SIG-M5 treated with dmso at 0.1 percent for 504 hours (cell line): ENCODE measurements at regions not wholly inside any gene's neighbourhood (a gene's known extent, or its start where the extent isn't known, plus 50 kb on each side); places are given as distances from the start of the nearest gene placed in this dataset.
"Not testable (repeated sequence)": the region's sequence is repeated elsewhere in the genome, so short reads cannot be mapped to it uniquely, and the experiment has no call there.

Experiments
- DNase-seq: peaks from one replicate; lab custom pipeline; 2025; ENCODE audit not compliant: unreplicated experiment; lab: John Stamatoyannopoulos, UW

- no peak for DNase-seq
Measured at GRCh38 chr20:24832518-24832917, 116.6 kb upstream of the CST7 start.

DNA sequence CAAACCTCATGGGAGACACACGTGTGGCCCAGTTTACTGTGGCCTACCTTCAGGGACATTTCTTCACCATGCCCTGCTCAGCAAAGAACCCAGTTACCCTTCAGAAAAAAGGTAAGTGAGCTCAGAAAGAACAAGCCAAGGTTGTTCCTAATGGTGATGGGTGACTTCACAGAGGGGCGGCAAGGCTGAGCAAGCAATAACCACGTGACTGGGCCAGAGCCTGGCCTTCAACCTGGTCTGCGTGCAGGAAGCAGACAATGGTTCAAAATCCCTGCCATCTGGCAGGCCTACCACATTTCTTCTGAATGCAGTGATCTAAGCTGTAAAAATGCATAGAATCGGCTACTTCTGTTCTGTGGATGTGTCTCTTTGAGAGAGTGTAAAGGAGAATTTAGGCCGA lies 115.5 kb upstream of the CST7 start:
- DNase-seq = no peak

- no peak for DNase-seq
Measured at GRCh38 chr20:24834310-24834709, 114.8 kb upstream of the CST7 start.

- DNase-seq = no peak
Measured at GRCh38 chr20:24835195-24835594, 113.9 kb upstream of the CST7 start.

- no peak for DNase-seq
Measured at GRCh38 chr20:24836041-24836533, 113.0 kb upstream of the CST7 start.

GRCh38 chr20:24836661-24837299 lies 112.3 kb upstream of the CST7 start:
- no peak for DNase-seq

GRCh38 chr20:24837781-24838450 lies 111.2 kb upstream of the CST7 start:
- no peak for DNase-seq

GRCh38 chr20:24838546-24839535 lies 110.2 kb upstream of the CST7 start:
- DNase-seq = no peak

- DNase-seq = no peak
Measured at GRCh38 chr20:24840121-24840713, 108.9 kb upstream of the CST7 start.

DNA sequence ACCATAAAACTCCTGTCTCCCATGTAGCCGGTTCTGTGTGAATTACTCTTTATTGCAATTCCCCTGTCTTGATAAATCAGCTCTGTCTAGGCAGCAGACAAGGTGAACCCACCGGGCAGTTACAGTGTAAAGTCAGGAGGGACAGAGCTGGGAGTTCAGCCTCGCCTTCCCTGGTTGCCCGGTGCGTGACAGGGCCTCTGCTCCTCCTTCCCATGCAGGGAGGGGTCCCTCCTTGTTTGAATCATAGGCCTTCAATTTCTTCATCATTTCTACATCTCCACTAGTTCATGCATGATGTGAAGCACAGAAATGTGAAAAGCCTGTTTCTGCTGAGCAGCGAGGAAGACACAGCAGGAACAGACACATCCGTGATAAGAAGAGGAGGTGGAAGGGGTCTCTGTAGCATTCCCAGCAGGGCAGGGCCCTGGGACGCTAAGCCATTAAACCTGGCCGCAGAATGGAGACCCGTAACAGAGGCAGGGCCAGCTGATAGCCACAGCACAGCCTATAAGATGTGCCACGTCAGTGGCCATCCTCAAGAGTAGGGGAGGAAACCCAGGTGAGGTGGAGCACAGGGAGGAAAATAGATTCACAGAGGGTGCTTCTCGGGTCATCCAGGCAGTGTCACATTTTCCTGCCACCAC lies 106.7 kb upstream of the CST7 start:
- DNase-seq = no peak

DNA sequence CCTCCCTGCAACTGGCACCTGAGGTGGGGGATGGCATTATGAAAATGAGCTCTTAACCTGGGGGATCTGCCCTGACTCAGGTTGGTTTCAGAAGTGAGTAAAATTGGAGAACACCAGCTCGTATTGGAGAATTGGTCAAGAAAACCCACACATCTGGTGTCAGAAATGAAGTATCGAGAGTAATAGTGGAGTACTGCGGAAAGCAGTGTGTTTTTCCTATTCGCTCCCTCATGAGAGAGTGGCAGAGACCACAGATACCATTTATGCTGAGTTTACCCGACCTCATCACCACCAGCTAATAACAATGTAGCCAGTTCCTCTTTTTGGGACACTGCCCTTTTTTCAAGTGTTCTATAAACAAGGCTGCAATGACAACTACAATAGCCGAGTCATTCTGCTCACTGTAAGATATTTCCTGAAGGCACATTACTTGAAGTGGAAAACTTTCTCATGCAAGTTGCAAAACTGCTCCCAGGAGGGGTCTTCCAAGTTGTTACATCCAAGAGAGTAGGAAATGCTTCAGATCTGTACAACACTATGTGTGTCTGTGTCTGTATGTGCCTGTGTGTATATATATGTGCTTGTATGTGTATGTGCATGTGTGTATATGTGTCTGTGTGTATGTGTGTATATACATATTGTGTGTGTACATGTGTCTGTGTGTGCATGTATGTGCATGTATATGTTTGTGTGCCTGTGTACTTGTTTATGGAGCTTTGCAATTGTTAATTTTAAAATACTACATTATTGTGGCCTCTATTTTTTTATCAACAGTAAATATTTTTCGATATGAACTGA lies 106.0 kb upstream of the CST7 start:
- DNase-seq = peak; percentile 50

GRCh38 chr20:24850176-24850575 lies 98.9 kb upstream of the CST7 start:
- no peak for DNase-seq

- DNase-seq = no peak
Measured at GRCh38 chr20:24851346-24852019, 97.6 kb upstream of the CST7 start.

DNA sequence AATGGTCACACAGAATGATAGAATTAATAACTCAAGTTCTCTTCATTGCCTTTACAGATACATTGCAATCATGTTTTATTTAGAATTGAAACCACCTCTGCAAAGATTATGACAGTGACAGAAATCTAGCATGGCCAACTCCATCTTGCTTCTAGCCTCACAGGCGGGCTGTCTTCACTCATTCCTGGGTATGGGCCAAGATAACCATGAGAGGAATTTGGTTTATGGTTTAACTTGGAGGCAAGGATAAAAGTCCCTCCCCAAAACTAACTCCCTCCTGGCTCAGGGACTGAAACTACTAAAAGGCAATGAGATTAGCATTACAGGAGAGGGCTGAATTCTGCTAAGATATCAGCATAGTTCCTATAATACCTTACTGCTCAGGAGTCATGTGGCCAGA lies 95.2 kb upstream of the CST7 start:
- no peak for DNase-seq

DNA sequence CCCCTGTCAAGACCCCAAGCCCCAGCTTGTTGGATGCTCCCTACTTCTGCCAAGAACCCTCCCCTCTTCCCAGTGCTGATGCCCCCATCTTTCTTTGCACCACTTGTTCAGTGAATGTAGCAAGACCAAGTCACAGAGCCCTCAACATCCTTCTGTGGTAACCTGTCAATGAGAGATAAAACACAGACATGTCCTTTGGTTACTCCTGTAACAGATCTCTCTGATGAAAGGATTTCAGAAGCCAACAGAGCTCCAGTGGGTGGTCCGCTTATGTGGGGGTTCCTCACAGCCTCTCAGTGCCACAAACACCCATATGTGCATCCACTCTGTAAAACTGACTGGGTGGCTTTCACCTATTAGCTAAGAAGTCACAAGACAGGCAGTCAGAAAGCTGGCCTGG lies 93.2 kb upstream of the CST7 start:
- no peak for DNase-seq

DNA sequence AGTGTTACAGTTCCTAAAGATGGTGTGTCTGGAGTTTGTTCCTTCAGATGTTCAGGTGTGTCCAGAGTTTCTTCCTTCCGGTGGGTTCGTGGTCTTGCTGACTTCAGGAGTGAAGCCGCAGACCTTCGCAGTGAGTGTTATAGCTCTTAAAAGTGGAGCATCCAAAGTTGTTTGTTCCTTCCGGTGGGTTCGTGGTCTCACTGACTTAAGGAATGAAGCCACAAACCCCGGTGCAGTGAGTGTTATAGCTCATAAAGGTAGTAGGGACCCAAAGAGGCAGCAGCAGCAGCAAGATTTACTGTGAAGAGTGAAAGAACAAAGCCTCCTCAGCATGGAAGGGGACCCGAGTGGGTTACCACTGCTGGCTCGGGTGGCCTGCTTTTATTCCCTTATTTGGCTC lies 90.6 kb upstream of the CST7 start:
- not testable (repeated sequence) for DNase-seq

- DNase-seq = no peak
Measured at GRCh38 chr20:24859539-24859938, 89.5 kb upstream of the CST7 start.

GRCh38 chr20:24862186-24862585 lies 86.9 kb upstream of the CST7 start:
- DNase-seq = no peak

- DNase-seq = no peak
Measured at GRCh38 chr20:24862606-24863005, 86.5 kb upstream of the CST7 start.
